Testis (tissue), 2 donors: ENCODE measurements at regions not wholly inside any gene's neighbourhood (a gene's known extent, or its start where the extent isn't known, plus 50 kb on each side); places are given as distances from the start of the nearest gene placed in this dataset.

Experiments used
- DNase-seq: peaks from one replicate; pipeline ENCODE4 v3.0.0-alpha.2; 2019
- H3K27ac ChIP-seq, 2 donors: fragments of 200-600 bp; sonication (generic); one replicate each; pipeline ENCODE4 v1.5.1; 2019
- H3K27me3 ChIP-seq: fragments of 200-600 bp; sonication (generic); one replicate; pipeline ENCODE4 v1.5.1; 2019
- H3K36me3 ChIP-seq: fragments of 200-600 bp; sonication (generic); one replicate; pipeline ENCODE4 v1.5.1; 2017; ENCODE audit warnings: low read depth; ENCODE audit errors: missing control alignments
- H3K4me1 ChIP-seq: fragments of 200-600 bp; sonication (generic); one replicate; pipeline ENCODE4 v1.5.1; 2019
- H3K4me3 ChIP-seq, 2 donors: fragments of 200-600 bp; sonication (generic); one replicate each; pipeline ENCODE4 v1.5.1; 2017 to 2019
- H3K9me3 ChIP-seq: fragments of 200-600 bp; sonication (generic); one replicate; pipeline ENCODE4 v1.5.1; 2017
- CTCF ChIP-seq, 3 experiments: fragments of 450-650 bp in 2 of 3; fragments of 200-600 bp in 1 of 3; sonication (generic) in 1 of 3; IDR thresholded peaks; one replicate each; pipeline ENCODE4 v1.5.1; 2016 to 2019; ENCODE audit warnings: antibody characterized with exemption in 3 of 3, mild to moderate bottlenecking in 2 of 3, moderate library complexity in 1 of 3
- POLR2A ChIP-seq: fragments of 450-650 bp; IDR thresholded peaks from one replicate; pipeline ENCODE4 v1.6.1; 2017; ENCODE audit warnings: antibody characterized with exemption, mild to moderate bottlenecking, moderate library complexity
- WGBS, 2 donors: methylation state at CpG; one replicate each; pipeline ENCODE4 v1.1.5; 2018; 5-methylcytosine and 5-hydroxymethylcytosine counted together
- intact Hi-C: fragments of 100-400 bp; cut with DNase I; formaldehyde crosslinking; loops from one replicate; pipeline ENCODE4 v1.15.1; 2023; ENCODE audit warnings: low total_unique reads

- TF ChIP-seq POLR2A: no peak
- TF ChIP-seq CTCF (IDR thresholded peaks at IDR 0.05): no peak
- intact Hi-C loops: no loop called here
- Histone ChIP-seq H3K4me3 (no peak overlapping the region), H3K9me3 (no peaks in the 10 kb centered on the region), H3K27me3 (no peaks in the 10 kb centered on the region), H3K4me1 (no peaks in the 10 kb centered on the region), H3K36me3 (no peaks in the 10 kb centered on the region), H3K27ac (no peak overlapping the region)
- WGBS, 2 donors: 92 to 96% methylated on average over 2 of the region's 2 CpGs
- DNase-seq: no peak
These were observed 162.7 kb upstream of the CRBN start for GRCh38 chr3:3342141-3342540.

DNA sequence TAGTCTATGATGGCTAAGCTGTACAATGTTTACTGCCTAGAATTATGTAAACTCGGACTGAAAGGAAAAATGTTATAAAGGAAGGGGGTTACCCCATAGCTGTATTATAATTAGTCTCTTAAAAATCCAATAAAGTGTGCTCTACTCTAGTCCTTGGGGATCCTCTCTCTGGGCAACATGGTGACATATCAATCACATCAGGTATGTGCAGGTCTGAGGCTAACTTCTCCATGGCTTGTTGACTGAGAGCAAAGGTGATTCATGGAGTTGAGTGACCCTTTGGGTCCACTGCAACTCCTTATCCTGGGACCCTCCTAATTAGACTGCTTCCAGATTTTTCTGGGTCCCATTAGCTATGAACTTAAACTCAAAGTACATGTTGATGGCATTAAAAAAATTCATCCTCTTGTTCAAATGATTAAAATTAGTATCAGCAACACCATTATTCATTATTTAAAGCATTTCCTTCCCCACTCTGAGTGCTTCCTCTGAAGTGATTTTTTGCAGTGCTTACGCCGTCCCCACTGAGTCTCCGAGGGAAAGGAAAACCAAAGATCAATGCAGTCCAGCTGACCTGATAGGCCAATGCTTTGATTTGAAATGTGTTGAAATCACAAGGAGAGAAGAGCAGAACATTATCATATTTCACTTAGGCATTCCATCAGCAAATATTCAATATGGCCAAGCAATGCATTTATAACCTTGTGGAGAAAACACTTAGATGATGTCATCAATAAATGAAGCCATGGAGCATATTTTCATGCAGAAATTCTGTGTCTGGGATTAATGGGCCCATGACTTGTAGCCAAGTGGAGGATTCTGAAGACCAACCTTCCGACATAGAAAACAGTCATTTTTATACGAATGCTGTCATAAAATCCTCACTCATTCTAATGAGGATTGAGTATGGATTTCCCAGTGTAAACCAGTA lies 161.7 kb upstream of the CRBN start:
- no peaks in the 10 kb centered on the region for H3K4me1 ChIP-seq
- no peak overlapping the region for H3K27ac ChIP-seq
- no peak for DNase-seq
- H3K4me3 ChIP-seq: no peak overlapping the region
- H3K27me3 ChIP-seq: no peaks in the 10 kb centered on the region
- no peak for TF ChIP-seq POLR2A
- no peak for TF ChIP-seq CTCF (IDR thresholded peaks at IDR 0.05)
- WGBS, 2 donors: 85% methylated on average over 6 of the region's 6 CpGs
- intact Hi-C loops: no loop called here
- no peaks in the 10 kb centered on the region for H3K9me3 ChIP-seq
- H3K36me3 ChIP-seq: no peaks in the 10 kb centered on the region

GRCh38 chr3:3340526-3340925 lies 161.0 kb upstream of the CRBN start:
- no peak for DNase-seq
- TF ChIP-seq CTCF (IDR thresholded peaks at IDR 0.05): no peak
- TF ChIP-seq POLR2A: no peak
- Histone ChIP-seq H3K9me3 (no peaks in the 10 kb centered on the region), H3K4me3 (no peak overlapping the region), H3K27me3 (no peaks in the 10 kb centered on the region), H3K27ac (no peak overlapping the region), H3K4me1 (no peaks in the 10 kb centered on the region), H3K36me3 (no peaks in the 10 kb centered on the region)
- intact Hi-C loops: no loop called here
- WGBS, 2 donors: 84 to 90% methylated on average over 4 of the region's 4 CpGs

DNA sequence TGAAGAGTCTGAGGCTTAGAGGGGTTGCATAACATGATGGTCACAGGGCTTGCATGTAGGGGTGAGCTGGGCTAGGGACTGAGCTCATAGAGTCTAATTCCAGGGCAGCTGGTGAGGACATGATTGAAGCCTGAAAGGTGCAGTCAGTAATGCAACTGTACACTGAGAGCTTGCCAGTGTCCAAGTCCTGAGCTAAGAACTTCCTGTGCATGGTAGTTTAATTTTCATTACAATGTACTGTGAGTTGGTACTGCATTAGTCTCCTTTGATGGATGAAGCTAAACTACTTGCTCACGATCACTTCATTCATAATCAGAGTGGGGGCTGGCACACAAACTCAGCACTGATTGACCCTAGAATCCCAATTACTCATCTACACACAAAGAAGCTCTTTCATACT lies 156.4 kb upstream of the CRBN start:
- no peak for DNase-seq
- H3K27me3 ChIP-seq: no peaks in the 10 kb centered on the region
- no peaks in the 10 kb centered on the region for H3K9me3 ChIP-seq
- intact Hi-C loops: no loop called here
- TF ChIP-seq CTCF (IDR thresholded peaks at IDR 0.05): no peak
- no peaks in the 10 kb centered on the region for H3K36me3 ChIP-seq
- H3K4me3 ChIP-seq: no peak overlapping the region
- H3K27ac ChIP-seq: no peak overlapping the region
- WGBS, 2 donors: 80 to 93% methylated on average over 1 of the region's 1 CpG
- no peaks in the 10 kb centered on the region for H3K4me1 ChIP-seq

DNA sequence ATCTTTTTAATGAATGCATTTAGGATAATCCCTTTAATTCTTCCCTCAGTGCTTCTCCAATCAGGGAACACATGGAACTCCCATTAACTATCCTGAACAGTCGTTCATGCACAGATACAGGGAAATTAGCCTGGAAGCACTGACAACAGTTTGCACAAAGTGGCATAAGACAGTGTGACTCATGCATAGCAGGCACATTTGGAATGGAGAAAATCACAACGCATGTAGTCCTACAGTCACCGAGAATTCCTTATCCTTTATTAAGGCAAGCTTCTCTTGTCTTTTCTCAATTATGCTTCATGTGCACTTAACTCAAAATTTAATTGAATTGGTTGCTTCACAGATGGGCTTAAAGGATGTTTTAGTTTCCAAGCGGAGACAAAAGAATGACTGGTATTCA lies 155.0 kb upstream of the CRBN start:
- Histone ChIP-seq H3K9me3 (no peaks in the 10 kb centered on the region), H3K36me3 (no peaks in the 10 kb centered on the region), H3K4me1 (no peaks in the 10 kb centered on the region), H3K27ac (no peak overlapping the region), H3K27me3 (no peaks in the 10 kb centered on the region), H3K4me3 (no peak overlapping the region)
- no peak for DNase-seq
- no peak for TF ChIP-seq POLR2A
- TF ChIP-seq CTCF (IDR thresholded peaks at IDR 0.05): no peak
- WGBS, 2 donors: 86 to 88% methylated on average over 4 of the region's 4 CpGs
- intact Hi-C loops: no loop called here
